ENCODE measurements at regions not wholly inside any gene's neighbourhood (a gene's known extent, or its start where the extent isn't known, plus 50 kb on each side); places are given as distances from the start of the nearest gene placed in this dataset.

GRCh38 chr13:99074693-99075092 is 96.8 kb upstream of the DOCK9 start:
- TF ChIP-seq CTCF (IDR thresholded peaks at IDR 0.05) (no peak), POLR2A (IDR thresholded peaks at IDR 0.05) (no peak)

Data from adrenal gland (tissue), 5 donors.